Tibial artery (tissue), 4 donors: ENCODE measurements at regions not wholly inside any gene's neighbourhood (a gene's known extent, or its start where the extent isn't known, plus 50 kb on each side); places are given as distances from the start of the nearest gene placed in this dataset.

Source experiments
- DNase-seq, 2 donors: peaks; one replicate each; pipeline ENCODE4 v3.0.0-alpha.2; 2019
- H3K27ac ChIP-seq, 2 donors: fragments of 200-600 bp; sonication (generic) in 1 of 2; 1 replicate in 1 of 2; 2 replicates in 1 of 2; pipeline ENCODE4 v1.5.1; 2018 to 2019; ENCODE audit warnings: mild to moderate bottlenecking in 1 of 2
- H3K27me3 ChIP-seq, 2 donors: fragments of 200-600 bp; sonication (generic) in 1 of 2; one replicate each; pipeline versions ENCODE4 v1.5.1 to v1.6.0; 2016 to 2019
- H3K36me3 ChIP-seq, 3 donors: fragments of 200-600 bp; sonication (generic) in 2 of 3; one replicate each; pipeline ENCODE4 v1.5.1; 2016 to 2019; ENCODE audit warnings: mild to moderate bottlenecking in 2 of 3
- H3K4me1 ChIP-seq, 4 donors: fragments of 200-600 bp; sonication (generic) in 2 of 4; 1 replicate in 3 of 4; 2 replicates in 1 of 4; pipeline ENCODE4 v1.5.1; 2016 to 2019
- H3K4me3 ChIP-seq, 2 donors: fragments of 200-600 bp; sonication (generic) in 1 of 2; 1 replicate in 1 of 2; 2 replicates in 1 of 2; pipeline ENCODE4 v1.5.1; 2018 to 2019; ENCODE audit warnings: mild to moderate bottlenecking in 2 of 2
- H3K9me3 ChIP-seq, 3 donors: fragments of 200-600 bp; sonication (generic) in 1 of 3; one replicate each; pipeline ENCODE4 v1.5.1; 2016 to 2019
- CTCF ChIP-seq, 2 experiments: fragments of 200-600 bp in 1 of 2; fragments of 450-650 bp in 1 of 2; IDR thresholded peaks; one replicate each; pipeline ENCODE4 v1.5.1; 2017 to 2019; ENCODE audit warnings: antibody characterized with exemption in 2 of 2, mild to moderate bottlenecking in 1 of 2, moderate library complexity in 1 of 2
- intact Hi-C: fragments of 100-400 bp; cut with DNase I; formaldehyde crosslinking; loops from one replicate; pipeline ENCODE4 v1.15.0; 2023; ENCODE audit warnings: low total_unique reads

- no peak for DNase-seq
- intact Hi-C loops, result no loop called here
Observed at GRCh38 chr15:94015324-94015723, 216.0 kb upstream of the MCTP2 start.

GRCh38 chr15:94008104-94009074 lies 223.0 kb upstream of the MCTP2 start:
- DNase-seq, result no peak
- Histone ChIP-seq H3K4me3 (no peak overlapping the region), H3K4me1 (no peaks in the 10 kb centered on the region), H3K27me3 (no peaks in the 10 kb centered on the region), H3K27ac (no peak overlapping the region), H3K36me3 (no peaks in the 10 kb centered on the region), H3K9me3 (no peaks in the 10 kb centered on the region)
- intact Hi-C loops, result no loop called here
- no peak for TF ChIP-seq CTCF (IDR thresholded peaks at IDR 0.05)

More at GRCh38 chr15:94015324-94015723, 216.0 kb upstream of the MCTP2 start:
- H3K27ac ChIP-seq, result no peak overlapping the region
- no peaks in the 10 kb centered on the region for H3K9me3 ChIP-seq
- TF ChIP-seq CTCF (IDR thresholded peaks at IDR 0.05), result no peak
- no peak overlapping the region for H3K4me3 ChIP-seq
- H3K36me3 ChIP-seq, result no peaks in the 10 kb centered on the region
- no peaks in the 10 kb centered on the region for H3K4me1 ChIP-seq
- H3K27me3 ChIP-seq, result no peaks in the 10 kb centered on the region

GRCh38 chr15:94004697-94005096 lies 226.7 kb upstream of the MCTP2 start:
- DNase-seq, result peak in 1 of 2 donors; percentile 51
- no peaks in the 10 kb centered on the region for H3K9me3 ChIP-seq
- no peak overlapping the region for H3K27ac ChIP-seq
- no peaks in the 10 kb centered on the region for H3K36me3 ChIP-seq
- intact Hi-C loops, result no loop called here
- H3K4me1 ChIP-seq, result no peaks in the 10 kb centered on the region
- H3K4me3 ChIP-seq, result no peak overlapping the region
- no peaks in the 10 kb centered on the region for H3K27me3 ChIP-seq
- no peak for TF ChIP-seq CTCF (IDR thresholded peaks at IDR 0.05)

GRCh38 chr15:94002041-94002440 lies 229.3 kb upstream of the MCTP2 start:
- no peak overlapping the region for H3K27ac ChIP-seq
- H3K4me3 ChIP-seq, result no peak overlapping the region
- TF ChIP-seq CTCF (IDR thresholded peaks at IDR 0.05), result no peak
- H3K27me3 ChIP-seq, result no peaks in the 10 kb centered on the region
- no peaks in the 10 kb centered on the region for H3K36me3 ChIP-seq
- intact Hi-C loops, result no loop called here
- no peak for DNase-seq
- H3K9me3 ChIP-seq, result no peaks in the 10 kb centered on the region
- no peaks in the 10 kb centered on the region for H3K4me1 ChIP-seq

GRCh38 chr15:94001255-94001801 lies 230.0 kb upstream of the MCTP2 start:
- no peaks in the 10 kb centered on the region for H3K4me1 ChIP-seq
- no peak overlapping the region for H3K27ac ChIP-seq
- no peaks in the 10 kb centered on the region for H3K27me3 ChIP-seq
- no peak for DNase-seq
- intact Hi-C loops, result no loop called here
- no peaks in the 10 kb centered on the region for H3K9me3 ChIP-seq
- no peaks in the 10 kb centered on the region for H3K36me3 ChIP-seq
- no peak overlapping the region for H3K4me3 ChIP-seq
- no peak for TF ChIP-seq CTCF (IDR thresholded peaks at IDR 0.05)
